Kidney epithelial cell (primary cell): ENCODE measurements at regions not wholly inside any gene's neighbourhood (a gene's known extent, or its start where the extent isn't known, plus 50 kb on each side); places are given as distances from the start of the nearest gene placed in this dataset.
A peak's percentile ranks its signal among the peaks of the same experiment; 100 is the strongest.

ENCODE experiments used
- DNase-seq: peaks from one replicate; pipeline ENCODE4 v3.0.0-alpha.2; 2010; ENCODE audit warnings: low read depth
- H3K27me3 ChIP-seq: 2 replicates; pipeline ENCODE4 v1.6.0; 2011; ENCODE audit warnings: low read length; ENCODE audit not compliant: control insufficient read depth, insufficient read depth
- H3K36me3 ChIP-seq: 2 replicates; pipeline ENCODE4 v1.5.1; 2011; ENCODE audit warnings: low read length; ENCODE audit not compliant: control insufficient read depth, insufficient read depth
- H3K4me3 ChIP-seq: 2 replicates; pipeline ENCODE4 v1.5.1; 2011; ENCODE audit warnings: low read depth, mild to moderate bottlenecking, control low read depth, low read length
- TF ChIP-seq, protein P1 (sequence below): IDR thresholded peaks from 2 replicates; pipeline ENCODE4 v1.5.1; 2011; ENCODE audit warnings: mild to moderate bottlenecking, moderate library complexity, low read length, control low read depth, inconsistent platforms; ENCODE audit not compliant: insufficient read depth, poor library complexity, severe bottlenecking

DNA sequence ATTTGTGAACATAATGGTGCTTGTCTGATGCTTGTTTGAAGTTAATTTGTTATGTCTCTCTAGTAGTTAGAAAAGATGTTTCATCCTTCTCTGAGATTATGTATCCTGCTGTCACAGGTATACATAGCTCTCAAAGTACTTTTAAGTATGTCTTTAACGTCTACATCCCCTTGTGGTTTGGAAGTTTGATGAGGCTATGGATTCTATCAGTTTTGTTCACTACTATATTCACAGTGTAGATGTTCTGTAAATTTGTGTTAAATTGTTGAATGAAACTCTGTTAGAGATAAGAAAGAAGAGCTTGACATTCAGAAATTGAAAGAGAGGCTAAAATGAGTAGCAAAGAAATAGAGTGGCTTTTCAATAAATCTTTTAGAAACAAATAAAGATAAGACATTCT is 304.6 kb upstream of the MIR17HG start:
- no peak for DNase-seq
- Histone ChIP-seq H3K4me3 (no peak overlapping the region), H3K27me3 (no peaks in the 10 kb centered on the region), H3K36me3 (no peaks in the 10 kb centered on the region)
- TF ChIP-seq, protein P1, sequence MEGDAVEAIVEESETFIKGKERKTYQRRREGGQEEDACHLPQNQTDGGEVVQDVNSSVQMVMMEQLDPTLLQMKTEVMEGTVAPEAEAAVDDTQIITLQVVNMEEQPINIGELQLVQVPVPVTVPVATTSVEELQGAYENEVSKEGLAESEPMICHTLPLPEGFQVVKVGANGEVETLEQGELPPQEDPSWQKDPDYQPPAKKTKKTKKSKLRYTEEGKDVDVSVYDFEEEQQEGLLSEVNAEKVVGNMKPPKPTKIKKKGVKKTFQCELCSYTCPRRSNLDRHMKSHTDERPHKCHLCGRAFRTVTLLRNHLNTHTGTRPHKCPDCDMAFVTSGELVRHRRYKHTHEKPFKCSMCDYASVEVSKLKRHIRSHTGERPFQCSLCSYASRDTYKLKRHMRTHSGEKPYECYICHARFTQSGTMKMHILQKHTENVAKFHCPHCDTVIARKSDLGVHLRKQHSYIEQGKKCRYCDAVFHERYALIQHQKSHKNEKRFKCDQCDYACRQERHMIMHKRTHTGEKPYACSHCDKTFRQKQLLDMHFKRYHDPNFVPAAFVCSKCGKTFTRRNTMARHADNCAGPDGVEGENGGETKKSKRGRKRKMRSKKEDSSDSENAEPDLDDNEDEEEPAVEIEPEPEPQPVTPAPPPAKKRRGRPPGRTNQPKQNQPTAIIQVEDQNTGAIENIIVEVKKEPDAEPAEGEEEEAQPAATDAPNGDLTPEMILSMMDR, result no peak

DNA sequence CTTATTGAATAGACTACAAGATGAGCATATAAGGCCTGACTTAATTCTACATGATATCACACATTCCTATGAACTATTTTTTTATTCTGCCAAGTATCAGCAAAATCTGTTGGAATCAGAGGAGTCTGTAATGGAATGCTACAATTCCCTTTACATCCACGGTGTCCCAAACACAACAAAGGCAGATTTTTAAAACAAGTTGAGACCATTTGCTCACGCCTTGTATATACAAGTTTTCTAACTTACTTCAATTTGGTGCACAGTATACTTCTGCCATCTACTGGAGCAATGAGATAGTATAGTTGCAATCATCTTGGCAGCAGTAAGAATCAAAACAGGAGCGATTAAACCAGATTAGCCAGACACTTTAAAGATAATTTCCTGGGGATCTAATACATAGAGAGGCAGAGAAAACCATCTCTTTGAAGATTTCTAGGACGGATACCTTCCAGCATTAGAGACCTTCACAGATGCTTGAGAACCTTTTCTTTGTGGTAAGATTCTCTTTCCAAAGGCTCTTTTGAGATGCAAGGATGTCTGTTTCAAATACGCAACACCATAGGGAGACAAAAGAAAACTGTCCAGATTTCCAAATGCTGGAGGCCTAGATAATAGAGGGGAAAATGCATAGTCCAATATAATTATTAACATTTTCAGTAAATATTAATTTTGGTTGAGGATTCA is 302.0 kb upstream of the MIR17HG start:
- Histone ChIP-seq H3K27me3 (no peaks in the 10 kb centered on the region), H3K4me3 (no peak overlapping the region), H3K36me3 (no peaks in the 10 kb centered on the region)
- TF ChIP-seq, protein P1, result peak; percentile 55
- DNase-seq, result peak; percentile 2

DNA sequence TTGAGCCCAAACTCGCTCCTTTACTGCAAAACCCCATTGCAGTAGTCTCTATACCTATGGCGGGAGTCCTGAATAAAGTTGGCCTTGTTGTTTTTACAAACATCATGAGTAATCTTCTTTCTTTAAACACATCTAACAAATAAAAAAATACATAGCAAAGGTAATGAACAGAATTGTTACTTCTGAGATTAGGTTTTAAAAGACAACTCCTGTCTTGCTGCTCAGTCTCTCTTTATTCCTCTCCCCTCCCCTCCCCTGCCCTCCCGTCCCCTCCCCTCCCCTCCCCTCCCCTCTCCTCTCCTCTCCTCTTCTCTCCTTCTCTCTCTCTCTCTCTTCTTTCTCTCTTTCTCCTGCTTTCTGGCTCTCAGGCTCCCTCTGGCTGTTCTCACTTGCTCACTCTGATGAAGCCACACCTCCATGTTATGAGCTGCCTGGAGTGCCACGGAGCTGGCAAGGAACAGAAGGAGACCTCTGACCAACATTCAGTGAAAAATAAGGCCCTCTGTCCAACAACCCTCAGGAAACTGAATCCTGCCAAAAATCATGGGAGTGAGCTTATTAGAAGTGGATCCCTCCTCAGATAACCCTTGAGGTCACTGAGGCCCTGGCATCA is 300.7 kb upstream of the MIR17HG start:
- no peak for DNase-seq
- no peak overlapping the region for H3K4me3 ChIP-seq
- H3K27me3 ChIP-seq, result no peaks in the 10 kb centered on the region
- H3K36me3 ChIP-seq, result no peaks in the 10 kb centered on the region
- TF ChIP-seq, protein P1, result peak; percentile 26

DNA sequence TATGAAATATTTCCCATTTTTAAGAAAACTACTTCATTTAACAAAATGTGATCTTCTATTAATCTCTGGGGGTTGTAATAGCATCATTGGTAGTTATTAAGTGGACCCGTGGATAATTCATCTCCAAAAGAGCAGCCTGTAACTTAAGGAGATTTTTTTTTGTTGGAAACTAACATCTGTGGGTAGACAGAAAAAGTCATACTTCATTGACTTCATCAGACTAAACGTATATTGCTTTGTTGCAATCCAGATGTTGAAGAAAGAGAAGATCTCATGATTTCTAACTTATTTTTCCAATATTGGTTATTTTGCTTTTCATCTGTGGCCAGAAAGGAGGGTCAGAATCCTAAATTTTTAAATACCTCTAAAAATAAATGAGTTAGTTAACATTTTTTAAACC is 296.5 kb upstream of the MIR17HG start:
- TF ChIP-seq, protein P1, result no peak
- no peaks in the 10 kb centered on the region for H3K36me3 ChIP-seq
- H3K27me3 ChIP-seq, result no peaks in the 10 kb centered on the region
- DNase-seq, result no peak
- no peak overlapping the region for H3K4me3 ChIP-seq

DNA sequence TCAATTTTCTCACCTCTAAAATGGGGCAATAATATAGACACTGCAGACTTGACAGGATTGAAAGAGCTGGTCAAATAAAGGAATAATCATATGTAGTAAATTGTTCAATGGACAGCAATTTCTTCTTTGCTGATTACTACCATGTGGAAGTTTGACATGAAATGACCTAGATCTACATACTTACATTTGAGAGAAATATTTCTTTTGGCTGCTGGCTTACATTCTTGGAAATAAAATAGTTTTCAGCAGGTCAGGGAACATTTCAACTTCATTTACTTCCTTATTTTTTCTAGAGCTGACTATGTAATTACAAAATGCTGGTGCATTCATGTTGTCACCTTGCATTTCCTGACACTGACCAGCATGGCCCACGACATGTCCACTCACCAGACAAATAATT is 294.6 kb upstream of the MIR17HG start:
- DNase-seq, result no peak
- H3K4me3 ChIP-seq, result no peak overlapping the region
- no peaks in the 10 kb centered on the region for H3K27me3 ChIP-seq
- H3K36me3 ChIP-seq, result no peaks in the 10 kb centered on the region
- TF ChIP-seq, protein P1, result no peak
